ENCODE measurements at regions not wholly inside any gene's neighbourhood (a gene's known extent, or its start where the extent isn't known, plus 50 kb on each side); places are given as distances from the start of the nearest gene placed in this dataset.

GRCh38 chr1:61000327-61000726, 82.0 kb upstream of the NFIA start:
- no peak for ATAC-seq
- TF ChIP-seq CTCF (IDR thresholded peaks at IDR 0.05): no peak
- TF ChIP-seq POLR2A (IDR thresholded peaks at IDR 0.05): no peak
- peaks cover 0 to 4% (median 0%) of the 10 kb centered on the region in 12 donors for H3K4me1 ChIP-seq
- DNase-seq: no peak
- H3K9me3 ChIP-seq: no peaks in the 10 kb centered on the region
- no peak overlapping the region for H3K4me3 ChIP-seq
- H3K36me3 ChIP-seq: no peaks in the 10 kb centered on the region
- intact Hi-C loops (cut with DNase I): no loop called here
- H3K27me3 ChIP-seq: no peaks in the 10 kb centered on the region
- H3K27ac ChIP-seq: no peak overlapping the region
- 66 to 79% (median 71%) methylated on average over 3 of the region's 3 CpGs for WGBS, 4 donors

- 80 to 88% (median 83%) methylated on average over 5 of the region's 5 CpGs for WGBS, 4 donors
- DNase-seq (no peak), ATAC-seq (no peak)
- Histone ChIP-seq H3K9me3 (no peaks in the 10 kb centered on the region), H3K27ac (no peak overlapping the region), H3K36me3 (no peaks in the 10 kb centered on the region), H3K4me1 (no peaks in the 10 kb centered on the region), H3K4me3 (no peak overlapping the region), H3K27me3 (no peaks in the 10 kb centered on the region)
- no peak for TF ChIP-seq CTCF (IDR thresholded peaks at IDR 0.05)
- no peak for TF ChIP-seq POLR2A (IDR thresholded peaks at IDR 0.05)
- intact Hi-C loops (cut with DNase I): no loop called here
These were observed 83.6 kb upstream of the NFIA start for GRCh38 chr1:60998786-60999185.

GRCh38 chr1:60994828-60995492, 87.4 kb upstream of the NFIA start:
- no peak for TF ChIP-seq POLR2A (IDR thresholded peaks at IDR 0.05)
- TF ChIP-seq CTCF (IDR thresholded peaks at IDR 0.05): no peak
- DNase-seq (no peak), ATAC-seq (no peak)
- Histone ChIP-seq H3K27me3 (no peaks in the 10 kb centered on the region), H3K36me3 (no peaks in the 10 kb centered on the region), H3K27ac (no peak overlapping the region), H3K4me1 (peaks cover 0 to 18% (median 5%) of the 10 kb centered on the region in 12 donors), H3K4me3 (no peak overlapping the region), H3K9me3 (no peaks in the 10 kb centered on the region)
- intact Hi-C loops (cut with DNase I): no loop called here

- DNase-seq (no peak), ATAC-seq (no peak)
- no peak overlapping the region for H3K4me3 ChIP-seq
- intact Hi-C loops (cut with DNase I): no loop called here
- no peaks in the 10 kb centered on the region for H3K9me3 ChIP-seq
- H3K27me3 ChIP-seq: no peaks in the 10 kb centered on the region
- 87 to 97% (median 92%) methylated on average over 3 of the region's 3 CpGs for whole genome bisulfite sequencing, 4 donors
- TF ChIP-seq CTCF (IDR thresholded peaks at IDR 0.05) (no peak), POLR2A (IDR thresholded peaks at IDR 0.05) (no peak)
- H3K36me3 ChIP-seq: no peaks in the 10 kb centered on the region
- H3K27ac ChIP-seq: no peak overlapping the region
- H3K4me1 ChIP-seq: peaks cover 0 to 24% (median 10%) of the 10 kb centered on the region in 12 donors
These were observed 88.0 kb upstream of the NFIA start for GRCh38 chr1:60994369-60994768.
